ENCODE measurements at regions not wholly inside any gene's neighbourhood (a gene's known extent, or its start where the extent isn't known, plus 50 kb on each side); places are given as distances from the start of the nearest gene placed in this dataset.

GRCh38 chr12:86834217-86834616 is 578.0 kb upstream of the MGAT4C start:
- Histone ChIP-seq H3K4me1 (ENCODE audit: control insufficient read depth, extremely low read depth, insufficient read depth, low read length) (no peaks in the 10 kb centered on the region), H3K4me2 (ENCODE audit: control insufficient read depth, extremely low read depth, insufficient read depth, low read depth, low read length) (no peak overlapping the region), H4K20me1 (ENCODE audit: control insufficient read depth, extremely low read depth, insufficient read depth, low read length) (no peaks in the 10 kb centered on the region), H3K27ac (ENCODE audit: control insufficient read depth, insufficient read depth, low read length) (no peak overlapping the region), H3K4me3 (ENCODE audit: control insufficient read depth in 2 of 3, extremely low read depth in 1 of 3, insufficient read depth in 2 of 3, low read depth in 1 of 3, low read length in 3 of 3) (no peak overlapping the region), H3K36me3 (ENCODE audit: control insufficient read depth in 2 of 2, extremely low read depth in 1 of 2, insufficient read depth in 2 of 2, low read length in 2 of 2) (no peaks in the 10 kb centered on the region), H3K9me3 (ENCODE audit: control insufficient read depth, low read depth, low read length) (no peaks in the 10 kb centered on the region), H3K27me3 (ENCODE audit: control insufficient read depth, extremely low read depth, insufficient read depth, low read length) (no peaks in the 10 kb centered on the region), H3K9ac (ENCODE audit: control insufficient read depth, extremely low read depth, insufficient read depth, low read length) (no peak overlapping the region), H2AFZ (ENCODE audit: control insufficient read depth, low read length) (no peak overlapping the region), H3K9me1 (ENCODE audit: control insufficient read depth, extremely low read depth, insufficient read depth, low read length) (no peaks in the 10 kb centered on the region), H3K79me2 (ENCODE audit: control insufficient read depth, insufficient read depth, low read length) (no peaks in the 10 kb centered on the region)
- dilution Hi-C loops (cut with MboI; ENCODE audit: extremely low pct_ligation_motif_present, low sequenced_read_pairs) = no loop called here
- no peak for FAIRE-seq
- DNase-seq (ENCODE audit: low read depth, low spot score) = no peak
- no peak for TF ChIP-seq EZH2 (IDR thresholded peaks at IDR 0.05; ENCODE audit: low read length)
- no peak for TF ChIP-seq CTCF (optimal IDR thresholded peaks at IDR 0.05 in 1 of 3, IDR thresholded peaks at IDR 0.05 in 1 of 3, conservative IDR thresholded peaks at IDR 0.05 in 1 of 3; ENCODE audit: extremely low read depth in 1 of 3, insufficient read depth in 2 of 3, low read length in 3 of 3)

- Histone ChIP-seq H3K4me2 (ENCODE audit: control insufficient read depth, extremely low read depth, insufficient read depth, low read depth, low read length) (no peak overlapping the region), H3K4me1 (ENCODE audit: control insufficient read depth, extremely low read depth, insufficient read depth, low read length) (no peaks in the 10 kb centered on the region), H3K36me3 (ENCODE audit: control insufficient read depth in 2 of 2, extremely low read depth in 1 of 2, insufficient read depth in 2 of 2, low read length in 2 of 2) (no peaks in the 10 kb centered on the region), H4K20me1 (ENCODE audit: control insufficient read depth, extremely low read depth, insufficient read depth, low read length) (no peaks in the 10 kb centered on the region), H3K9me1 (ENCODE audit: control insufficient read depth, extremely low read depth, insufficient read depth, low read length) (no peaks in the 10 kb centered on the region), H3K27ac (ENCODE audit: control insufficient read depth, insufficient read depth, low read length) (no peak overlapping the region), H3K4me3 (ENCODE audit: control insufficient read depth in 2 of 3, extremely low read depth in 1 of 3, insufficient read depth in 2 of 3, low read depth in 1 of 3, low read length in 3 of 3) (no peak overlapping the region), H3K9me3 (ENCODE audit: control insufficient read depth, low read depth, low read length) (no peaks in the 10 kb centered on the region), H2AFZ (ENCODE audit: control insufficient read depth, low read length) (no peak overlapping the region), H3K9ac (ENCODE audit: control insufficient read depth, extremely low read depth, insufficient read depth, low read length) (no peak overlapping the region), H3K27me3 (ENCODE audit: control insufficient read depth, extremely low read depth, insufficient read depth, low read length) (no peaks in the 10 kb centered on the region), H3K79me2 (ENCODE audit: control insufficient read depth, insufficient read depth, low read length) (no peaks in the 10 kb centered on the region)
- no peak for DNase-seq (ENCODE audit: low read depth, low spot score)
- TF ChIP-seq EZH2 (IDR thresholded peaks at IDR 0.05; ENCODE audit: low read length) (no peak), CTCF (optimal IDR thresholded peaks at IDR 0.05 in 1 of 3, IDR thresholded peaks at IDR 0.05 in 1 of 3, conservative IDR thresholded peaks at IDR 0.05 in 1 of 3; ENCODE audit: extremely low read depth in 1 of 3, insufficient read depth in 2 of 3, low read length in 3 of 3) (no peak)
- FAIRE-seq = no peak
- dilution Hi-C loops (cut with MboI; ENCODE audit: extremely low pct_ligation_motif_present, low sequenced_read_pairs) = no loop called here
These were observed 571.2 kb upstream of the MGAT4C start for GRCh38 chr12:86827409-86827808.

Measured in keratinocyte (primary cell).